Activated naive CD4-positive, alpha-beta T cell treated with anti-CD3 and anti-CD28 coated beads, Interleukin-2, amount 10 ng/mL, durations not matched to agents 7 days and 5 days (primary cell): ENCODE measurements at regions not wholly inside any gene's neighbourhood (a gene's known extent, or its start where the extent isn't known, plus 50 kb on each side); places are given as distances from the start of the nearest gene placed in this dataset.

ENCODE experiments used
- CTCF ChIA-PET: fragments of 350-600 bp; sonication (Branson Sonifier 250); formaldehyde crosslinking; loops from one replicate; lab custom pipeline; 2021; ENCODE audit warnings: antibody characterized with exemption; lab: Charles Lee
- DNase-seq: peaks from one replicate; pipeline ENCODE4 v3.0.0-alpha.2; 2020
- H3K27ac Mint-ChIP-seq: one replicate; pipeline ENCODE4 v1.8.0; 2021; ENCODE audit warnings: mild to moderate bottlenecking, moderate library complexity, mixed read lengths
- H3K27me3 Mint-ChIP-seq: one replicate; pipeline ENCODE4 v1.8.0; 2021; ENCODE audit warnings: mild to moderate bottlenecking, mixed read lengths
- H3K36me3 Mint-ChIP-seq: one replicate; pipeline ENCODE4 v1.8.0; 2021; ENCODE audit warnings: mixed read lengths
- H3K4me1 Mint-ChIP-seq: one replicate; pipeline ENCODE4 v1.8.0; 2021; ENCODE audit warnings: mixed read lengths
- H3K4me3 Mint-ChIP-seq: one replicate; pipeline ENCODE4 v1.8.0; 2021; ENCODE audit warnings: mild to moderate bottlenecking, moderate library complexity, mixed read lengths
- H3K9me3 Mint-ChIP-seq: one replicate; pipeline ENCODE4 v1.8.0; 2021; ENCODE audit warnings: mixed read lengths

DNA sequence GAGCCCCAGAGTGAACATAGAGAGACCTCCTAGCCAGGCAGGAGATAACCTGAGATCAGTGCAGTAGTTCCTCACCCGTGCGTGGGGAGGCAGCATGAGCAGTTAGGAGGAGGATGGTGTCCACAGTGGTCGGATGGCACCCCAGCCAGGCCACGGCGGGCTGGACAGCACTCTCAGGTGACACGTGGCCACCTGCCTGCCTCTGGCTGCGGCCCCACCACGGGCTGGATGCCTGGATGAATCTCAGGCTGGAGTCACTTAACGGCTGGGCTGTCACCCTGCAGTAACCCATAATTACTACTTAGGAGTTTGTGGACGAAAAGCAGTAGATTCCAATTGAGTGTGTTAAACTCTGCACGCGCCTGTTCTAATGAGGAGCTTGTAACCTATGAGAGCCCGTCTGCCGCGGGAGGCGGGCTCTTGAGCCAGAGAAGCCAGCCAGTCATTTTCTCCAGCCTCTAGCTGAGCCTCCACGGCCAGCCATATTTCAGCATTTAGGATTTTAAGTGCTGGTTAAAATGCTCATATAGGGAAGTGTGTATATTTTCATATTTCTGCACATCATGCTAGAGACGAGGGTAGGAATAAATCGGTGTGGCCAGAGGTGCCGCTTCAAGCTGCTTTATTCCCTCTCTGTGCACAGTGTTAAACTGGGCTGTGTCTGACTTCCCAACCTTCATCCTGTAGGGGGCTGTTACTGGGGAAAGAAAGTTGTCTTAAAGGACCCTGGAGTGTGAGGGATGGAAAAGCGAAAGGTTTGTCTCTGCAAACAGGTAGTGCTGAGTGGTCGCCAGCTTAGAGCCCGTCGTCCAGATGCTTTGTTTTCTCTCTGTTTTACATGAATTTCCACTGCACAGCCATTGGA, 144.0 kb downstream of the GLI2 start:
- no peaks in the 10 kb centered on the region for H3K4me1 Mint-ChIP-seq
- H3K36me3 Mint-ChIP-seq = no peaks in the 10 kb centered on the region
- DNase-seq = no peak
- H3K9me3 Mint-ChIP-seq = no peaks in the 10 kb centered on the region
- no peak overlapping the region for H3K27ac Mint-ChIP-seq
- no peak overlapping the region for H3K4me3 Mint-ChIP-seq
- CTCF ChIA-PET = no interaction called here
- H3K27me3 Mint-ChIP-seq = peaks cover 12% of the 10 kb centered on the region

DNA sequence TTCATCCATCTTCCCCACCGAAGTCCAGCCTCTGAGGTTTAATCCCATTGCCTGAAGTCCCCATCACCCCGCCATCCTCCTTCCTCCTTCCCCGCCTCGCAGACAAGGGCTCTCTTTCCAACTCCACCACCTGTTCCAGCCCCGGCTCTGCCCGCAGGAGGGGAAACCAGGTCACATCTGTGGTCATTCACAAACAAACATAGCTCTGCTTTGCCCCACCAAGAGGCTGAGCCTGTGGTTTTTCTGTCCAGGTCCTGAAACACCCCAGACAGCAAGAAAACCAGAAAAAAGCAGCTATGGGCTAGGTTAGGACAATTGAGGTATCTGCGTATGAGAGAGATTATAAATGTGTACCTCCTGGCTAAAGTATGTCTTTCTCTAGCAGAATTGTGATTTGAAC, 144.7 kb downstream of the GLI2 start:
- Mint-ChIP-seq H3K4me3 (no peak overlapping the region), H3K4me1 (no peaks in the 10 kb centered on the region), H3K27ac (no peak overlapping the region), H3K36me3 (no peaks in the 10 kb centered on the region), H3K9me3 (no peaks in the 10 kb centered on the region), H3K27me3 (peaks cover 12% of the 10 kb centered on the region)
- CTCF ChIA-PET = no interaction called here
- no peak for DNase-seq

DNA sequence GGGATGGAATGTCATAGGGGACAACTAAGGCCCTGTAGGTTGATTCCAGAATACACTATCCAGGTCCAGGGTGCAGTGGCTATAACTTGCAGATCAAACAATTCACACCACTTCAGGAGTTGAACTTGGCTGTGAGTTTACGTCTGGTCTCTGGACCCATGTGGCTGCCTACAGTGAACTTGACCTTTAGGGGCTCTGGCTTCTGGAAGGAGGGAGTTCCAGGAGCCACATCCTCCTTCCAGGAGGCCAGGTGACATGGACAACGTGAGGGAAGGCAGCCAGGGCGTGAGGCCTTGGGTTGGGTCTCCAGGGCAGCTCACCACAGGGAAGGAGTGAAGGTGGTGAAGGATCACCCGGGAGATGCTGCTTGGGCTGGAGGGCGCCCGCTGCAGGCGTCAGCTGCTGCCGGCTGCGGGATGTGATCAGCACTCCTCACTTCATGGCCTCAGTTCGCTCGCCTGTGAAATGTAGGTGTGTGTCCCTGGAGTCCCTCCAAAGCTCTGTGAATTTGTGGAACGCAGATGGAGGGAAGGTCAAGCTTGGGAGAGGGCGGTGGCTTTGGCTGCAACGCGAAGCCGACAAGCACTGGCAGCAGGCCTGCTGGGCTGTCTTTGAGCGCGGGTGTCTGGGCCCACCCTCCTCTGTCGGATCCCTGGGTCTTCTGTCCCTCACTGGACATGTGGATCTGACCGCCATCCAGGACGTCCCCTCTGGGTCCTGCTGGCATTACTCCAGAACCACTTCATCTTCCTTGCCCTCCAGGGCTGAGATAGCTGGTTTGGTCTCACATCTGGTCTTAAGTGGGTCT, 146.5 kb downstream of the GLI2 start:
- Mint-ChIP-seq H3K27me3 (peaks cover 12% of the 10 kb centered on the region), H3K9me3 (no peaks in the 10 kb centered on the region), H3K36me3 (no peaks in the 10 kb centered on the region), H3K4me3 (no peak overlapping the region), H3K4me1 (no peaks in the 10 kb centered on the region), H3K27ac (no peak overlapping the region)
- DNase-seq = no peak
- CTCF ChIA-PET = no interaction called here

DNA sequence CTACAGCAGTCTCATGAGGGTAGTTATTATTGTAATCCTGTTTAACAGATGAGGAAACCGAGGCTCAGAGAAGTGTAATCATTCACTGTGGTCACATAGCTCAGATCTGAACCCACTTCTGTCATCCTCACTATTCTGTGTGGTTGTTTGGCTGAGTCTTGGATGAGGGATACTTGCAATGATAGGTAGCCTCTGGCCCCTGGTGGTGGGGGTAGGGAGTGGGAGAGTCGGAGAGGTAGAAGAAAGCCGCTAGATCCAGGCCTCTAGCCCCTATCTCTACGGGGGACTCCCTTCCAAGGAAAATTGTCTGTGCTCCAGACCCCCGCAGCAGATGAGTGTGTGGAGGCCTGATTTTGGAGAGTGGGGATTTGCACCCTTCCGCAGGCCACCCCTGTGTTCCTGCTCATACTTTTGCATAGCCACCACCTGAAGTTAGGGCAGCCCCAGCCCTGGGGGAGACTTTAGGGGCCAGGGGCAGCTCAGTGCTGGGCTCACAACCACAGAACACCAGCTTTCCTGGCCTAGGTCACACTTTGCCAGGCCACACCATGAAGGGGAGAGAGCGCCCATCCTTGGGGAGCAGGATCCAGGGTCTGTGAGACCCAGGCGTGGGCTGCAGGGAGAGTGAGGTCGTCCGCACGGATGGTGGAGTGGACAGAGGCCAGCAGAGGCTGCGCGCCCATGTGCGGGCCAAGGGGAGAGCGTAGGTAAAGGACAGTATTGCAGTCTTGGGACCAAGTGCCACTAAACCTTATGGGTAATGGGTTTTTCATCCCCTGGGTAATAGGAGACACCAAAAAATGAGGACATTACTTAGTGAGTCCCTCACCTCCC, 148.2 kb downstream of the GLI2 start:
- H3K9me3 Mint-ChIP-seq = no peaks in the 10 kb centered on the region
- peaks cover 12% of the 10 kb centered on the region for H3K27me3 Mint-ChIP-seq
- no peaks in the 10 kb centered on the region for H3K36me3 Mint-ChIP-seq
- CTCF ChIA-PET = no interaction called here
- no peak for DNase-seq
- H3K27ac Mint-ChIP-seq = no peak overlapping the region
- H3K4me3 Mint-ChIP-seq = no peak overlapping the region
- no peaks in the 10 kb centered on the region for H3K4me1 Mint-ChIP-seq

DNA sequence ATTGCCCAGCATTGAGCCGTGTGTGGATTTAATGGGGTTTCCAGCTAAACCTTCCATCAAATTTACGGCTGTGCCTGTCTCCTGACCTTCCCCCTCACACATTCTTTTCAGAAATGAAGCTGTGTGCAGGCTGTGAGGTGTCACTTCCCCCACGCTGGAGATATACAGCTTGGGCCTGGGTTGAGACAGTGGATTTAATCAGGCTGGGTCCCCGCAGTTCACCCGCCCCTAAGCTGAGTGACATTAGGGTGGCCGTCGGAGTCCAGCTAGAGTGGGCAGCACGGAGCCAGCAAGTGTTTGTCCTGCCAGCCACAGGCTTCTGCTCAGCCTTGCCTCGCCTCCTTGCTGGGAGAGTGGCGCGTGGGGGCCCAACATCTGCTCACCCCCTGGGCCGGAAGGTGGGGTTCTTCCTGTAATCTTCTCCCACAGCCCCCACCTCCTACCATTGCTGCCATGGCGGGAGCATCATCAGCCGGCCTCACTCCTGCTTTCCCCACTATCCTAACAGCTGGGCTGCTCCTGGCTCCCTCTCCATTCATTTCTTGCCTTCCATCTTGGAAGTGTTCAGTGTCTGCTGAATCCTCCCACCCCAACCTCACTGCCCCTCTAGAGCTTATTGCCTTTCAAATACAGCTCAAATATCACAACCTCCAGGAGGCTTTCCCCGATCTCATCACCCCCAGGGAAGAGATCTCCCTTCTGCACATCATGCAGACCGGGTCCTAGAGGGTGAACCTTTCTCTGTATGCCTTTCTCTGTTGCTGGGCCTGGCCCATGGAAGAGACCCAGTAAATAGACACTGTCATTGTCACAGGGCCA, 149.0 kb downstream of the GLI2 start:
- no peak for DNase-seq
- Mint-ChIP-seq H3K27ac (no peak overlapping the region), H3K4me1 (no peaks in the 10 kb centered on the region), H3K4me3 (no peak overlapping the region), H3K36me3 (no peaks in the 10 kb centered on the region), H3K27me3 (peaks cover 8% of the 10 kb centered on the region), H3K9me3 (no peaks in the 10 kb centered on the region)
- CTCF ChIA-PET = no interaction called here

DNA sequence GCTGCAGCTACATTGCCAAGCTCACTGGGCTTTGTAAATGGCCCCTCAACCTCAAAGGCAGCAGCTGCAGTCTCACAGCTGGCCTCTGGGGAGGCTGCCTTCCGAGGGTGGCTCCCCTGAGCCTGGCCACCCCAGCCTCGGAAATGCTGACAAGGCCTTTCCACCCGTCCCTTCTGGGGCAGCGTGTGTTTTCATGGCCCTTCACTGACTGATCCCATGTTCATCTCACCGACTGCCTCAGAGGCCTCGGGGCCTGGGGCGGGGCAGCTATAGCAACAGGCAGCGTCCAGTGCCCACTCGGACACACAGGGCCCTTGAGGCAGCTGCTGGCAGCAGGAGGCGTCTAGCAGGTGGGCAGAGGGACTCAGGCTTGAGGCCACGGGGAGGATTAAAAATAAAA, 149.7 kb downstream of the GLI2 start:
- CTCF ChIA-PET = no interaction called here
- Mint-ChIP-seq H3K36me3 (no peaks in the 10 kb centered on the region), H3K27ac (no peak overlapping the region), H3K27me3 (peaks cover 2% of the 10 kb centered on the region), H3K4me3 (no peak overlapping the region), H3K9me3 (no peaks in the 10 kb centered on the region), H3K4me1 (no peaks in the 10 kb centered on the region)
- DNase-seq = no peak

DNA sequence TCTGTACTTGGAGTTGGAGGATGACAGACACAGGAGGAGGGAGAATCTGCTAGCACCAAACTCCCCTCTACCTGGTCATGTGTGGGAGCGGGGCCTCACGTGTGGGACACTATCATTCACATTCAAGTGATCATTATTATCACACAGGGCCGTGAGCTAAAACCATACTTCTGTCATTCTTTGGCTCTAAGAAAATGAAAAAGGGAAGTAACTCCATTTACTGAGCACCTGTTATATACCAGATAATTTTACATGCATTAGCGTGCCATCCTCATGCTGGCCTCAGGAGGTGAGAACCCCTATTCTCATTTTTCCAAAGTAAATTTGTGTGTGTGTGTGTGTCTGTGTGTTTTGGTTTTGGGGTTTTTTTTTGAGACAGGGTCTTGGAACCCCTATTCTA, 150.1 kb downstream of the GLI2 start:
- no peaks in the 10 kb centered on the region for H3K9me3 Mint-ChIP-seq
- no peak overlapping the region for H3K4me3 Mint-ChIP-seq
- CTCF ChIA-PET = no interaction called here
- no peak for DNase-seq
- H3K4me1 Mint-ChIP-seq = no peaks in the 10 kb centered on the region
- H3K27me3 Mint-ChIP-seq = no peaks in the 10 kb centered on the region
- H3K27ac Mint-ChIP-seq = no peak overlapping the region
- H3K36me3 Mint-ChIP-seq = no peaks in the 10 kb centered on the region

DNA sequence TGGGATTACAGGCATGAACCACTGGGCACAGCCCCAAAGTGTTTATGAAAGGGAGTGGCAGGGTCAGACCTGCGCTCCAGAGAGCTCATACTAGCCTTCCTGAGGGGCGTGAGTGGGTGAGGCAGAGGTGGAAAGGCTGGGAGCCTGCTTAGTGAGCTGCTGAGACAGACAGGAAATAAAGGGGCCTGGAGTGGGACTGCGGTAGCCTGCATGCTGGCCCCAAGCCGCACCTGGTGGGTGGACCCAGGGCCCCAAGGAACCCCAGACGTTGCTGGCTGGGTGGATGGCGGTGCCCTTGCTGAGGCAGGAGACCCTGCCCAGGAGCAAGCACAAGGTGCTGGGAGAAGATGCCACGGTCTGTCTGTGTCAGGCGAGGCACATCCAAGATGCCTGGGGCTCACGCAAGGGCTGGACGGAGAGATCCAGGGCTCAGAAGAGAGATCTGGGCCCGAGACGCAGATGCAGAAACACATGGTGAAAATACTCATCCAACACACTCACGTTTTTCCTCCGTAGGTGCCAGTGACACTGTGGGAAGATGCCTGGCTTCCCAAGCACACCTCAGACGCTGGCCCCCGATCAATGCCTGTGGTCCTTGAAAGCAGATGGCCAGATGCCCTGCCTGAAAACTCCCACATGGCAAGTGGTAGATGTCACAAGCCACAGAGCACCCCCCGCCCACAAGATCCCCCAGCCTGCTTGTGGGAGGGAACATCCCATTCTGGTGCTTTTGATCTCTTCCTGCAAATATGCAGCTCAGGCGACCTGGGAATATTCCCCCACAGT, 151.1 kb downstream of the GLI2 start:
- no peak for DNase-seq
- no peak overlapping the region for H3K4me3 Mint-ChIP-seq
- H3K27me3 Mint-ChIP-seq = no peaks in the 10 kb centered on the region
- H3K4me1 Mint-ChIP-seq = no peaks in the 10 kb centered on the region
- CTCF ChIA-PET = no interaction called here
- H3K27ac Mint-ChIP-seq = no peak overlapping the region
- no peaks in the 10 kb centered on the region for H3K36me3 Mint-ChIP-seq
- H3K9me3 Mint-ChIP-seq = no peaks in the 10 kb centered on the region

DNA sequence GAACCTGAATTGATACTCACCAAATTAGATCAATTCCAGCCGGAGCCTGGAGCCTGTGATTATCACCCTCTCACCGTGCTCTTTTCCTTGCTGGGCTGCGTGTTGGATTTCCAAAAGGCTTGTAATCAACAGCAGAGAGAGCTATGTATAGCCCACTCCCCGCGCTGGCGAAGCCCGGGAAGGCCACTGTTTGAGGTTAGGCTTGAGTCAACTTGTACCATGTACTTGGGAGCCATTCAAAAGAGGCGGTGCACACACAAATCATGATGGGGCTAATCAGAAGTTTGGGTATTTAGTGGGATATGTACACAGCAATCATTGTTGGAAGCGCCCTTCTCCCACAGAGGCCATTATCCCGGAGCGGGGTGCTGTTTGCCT, 151.6 kb downstream of the GLI2 start:
- CTCF ChIA-PET = no interaction called here
- H3K4me1 Mint-ChIP-seq = no peaks in the 10 kb centered on the region
- no peaks in the 10 kb centered on the region for H3K27me3 Mint-ChIP-seq
- no peaks in the 10 kb centered on the region for H3K36me3 Mint-ChIP-seq
- DNase-seq = no peak
- H3K27ac Mint-ChIP-seq = no peak overlapping the region
- no peak overlapping the region for H3K4me3 Mint-ChIP-seq
- H3K9me3 Mint-ChIP-seq = no peaks in the 10 kb centered on the region

DNA sequence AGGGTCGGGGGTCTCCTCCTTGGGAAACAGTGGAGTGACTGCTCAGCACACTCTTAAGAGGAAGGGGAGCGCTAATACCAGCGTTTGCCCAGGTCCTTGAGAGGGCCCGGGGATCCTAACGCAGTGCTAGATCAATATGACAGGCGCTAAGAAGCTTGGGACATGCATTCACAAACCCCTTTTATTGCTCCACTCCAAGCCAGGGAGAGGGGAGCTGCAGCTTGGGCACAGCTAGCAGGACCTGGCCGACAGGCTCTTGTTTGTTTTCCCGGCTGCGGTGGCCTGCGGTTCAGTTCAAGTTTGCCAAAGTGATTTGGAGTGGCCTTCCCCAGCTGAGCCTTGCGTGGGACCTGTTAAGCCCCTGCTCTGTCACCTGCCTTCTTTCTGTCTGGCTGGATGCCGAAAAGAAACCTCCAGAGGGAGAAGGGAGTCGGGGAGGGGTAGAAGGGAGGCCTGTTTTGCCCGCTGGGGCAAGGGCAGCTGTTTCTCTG, 152.1 kb downstream of the GLI2 start:
- Mint-ChIP-seq H3K36me3 (no peaks in the 10 kb centered on the region), H3K27me3 (no peaks in the 10 kb centered on the region), H3K9me3 (no peaks in the 10 kb centered on the region), H3K4me3 (no peak overlapping the region), H3K4me1 (no peaks in the 10 kb centered on the region), H3K27ac (no peak overlapping the region)
- no peak for DNase-seq
- CTCF ChIA-PET = no interaction called here

DNA sequence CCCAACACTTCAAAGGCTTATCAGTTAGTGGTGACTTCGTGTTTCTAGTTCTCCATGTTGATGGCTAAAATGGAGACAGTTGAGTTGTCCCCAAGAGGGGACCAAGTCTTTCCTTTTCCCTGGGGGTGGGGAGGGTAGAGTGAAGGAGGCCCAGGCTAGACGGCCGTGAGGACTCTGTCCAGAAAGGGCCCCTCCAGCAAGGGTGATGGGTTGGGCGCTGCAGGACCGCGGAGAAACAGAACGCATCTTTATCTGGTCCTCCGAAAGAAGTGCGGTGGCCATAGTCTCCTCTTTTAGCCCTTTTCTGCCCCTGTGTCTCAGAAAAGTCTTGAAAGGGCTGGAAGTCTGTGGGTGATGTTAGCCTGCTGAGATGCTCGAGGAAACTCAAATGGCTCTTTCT, 153.2 kb downstream of the GLI2 start:
- CTCF ChIA-PET = no interaction called here
- no peaks in the 10 kb centered on the region for H3K36me3 Mint-ChIP-seq
- H3K27ac Mint-ChIP-seq = no peak overlapping the region
- no peaks in the 10 kb centered on the region for H3K9me3 Mint-ChIP-seq
- H3K4me1 Mint-ChIP-seq = no peaks in the 10 kb centered on the region
- no peak overlapping the region for H3K4me3 Mint-ChIP-seq
- no peaks in the 10 kb centered on the region for H3K27me3 Mint-ChIP-seq
- no peak for DNase-seq

DNA sequence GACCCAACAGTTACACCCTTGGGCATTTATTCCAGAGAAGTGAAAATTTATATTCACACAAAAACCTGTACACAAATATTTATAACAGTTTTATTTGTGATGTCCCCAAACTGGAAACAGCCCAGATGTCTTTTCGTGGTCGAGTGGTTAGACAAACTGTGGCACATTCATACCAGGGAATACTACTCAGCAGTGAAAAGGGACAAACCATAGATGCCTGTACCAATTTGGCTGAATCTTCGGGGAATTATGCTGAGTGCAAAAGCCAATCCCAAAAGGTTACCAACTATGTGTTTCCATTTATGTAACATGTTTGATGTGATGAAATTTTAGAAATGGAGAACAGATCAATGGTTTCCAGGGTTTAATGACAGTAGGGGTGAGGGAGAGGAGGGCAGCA, 154.3 kb downstream of the GLI2 start:
- no peak overlapping the region for H3K4me3 Mint-ChIP-seq
- no peak overlapping the region for H3K27ac Mint-ChIP-seq
- DNase-seq = no peak
- no peaks in the 10 kb centered on the region for H3K36me3 Mint-ChIP-seq
- no peaks in the 10 kb centered on the region for H3K27me3 Mint-ChIP-seq
- no peaks in the 10 kb centered on the region for H3K4me1 Mint-ChIP-seq
- H3K9me3 Mint-ChIP-seq = no peaks in the 10 kb centered on the region
- CTCF ChIA-PET = no interaction called here
